ENCODE measurements at regions not wholly inside any gene's neighbourhood (a gene's known extent, or its start where the extent isn't known, plus 50 kb on each side); places are given as distances from the start of the nearest gene placed in this dataset.

DNA sequence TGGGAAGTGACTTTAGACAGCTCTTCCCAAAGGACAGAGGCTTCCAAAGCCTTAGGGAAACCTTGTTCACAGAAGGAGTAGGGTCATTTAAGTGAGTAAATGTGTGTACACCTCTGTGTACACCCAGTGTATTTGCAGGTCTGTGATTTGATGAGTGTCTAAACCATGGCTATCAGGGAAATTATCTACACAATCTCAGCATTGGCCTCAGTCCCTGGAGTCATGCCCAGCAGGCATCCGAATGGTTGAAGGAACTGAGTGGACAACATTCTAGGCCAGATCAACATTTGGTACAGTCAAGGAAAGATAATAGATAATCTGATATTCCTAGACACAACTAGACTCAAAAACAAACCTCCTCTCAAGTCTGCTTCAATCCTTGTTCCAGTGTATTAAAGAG is 258.4 kb upstream of the DAPK1 start:
- TF ChIP-seq CTCF (IDR thresholded peaks at IDR 0.05; ENCODE audit: extremely low read depth in 1 of 2, insufficient read depth in 1 of 2, low read depth in 1 of 2, low read length in 2 of 2) (no peak), POLR2A (IDR thresholded peaks at IDR 0.05; ENCODE audit: low read depth, low read length) (no peak), POLR2AphosphoS5 (IDR thresholded peaks at IDR 0.05; ENCODE audit: insufficient read depth, low read depth, low read length) (no peak), JUN (IDR thresholded peaks at IDR 0.05; ENCODE audit: borderline replicate concordance, insufficient read depth, insufficient read length, low read depth) (no peak), EZH2 (IDR thresholded peaks at IDR 0.05; ENCODE audit: borderline replicate concordance, low read depth, low read length, severe bottlenecking) (no peak), GATA2 (IDR thresholded peaks at IDR 0.05; ENCODE audit: insufficient read depth, insufficient read length, low read depth, low read length) (no peak), MYC (IDR thresholded peaks at IDR 0.05; ENCODE audit: low read depth, low read length) (no peak)
- TF ChIP-seq, protein P1, sequence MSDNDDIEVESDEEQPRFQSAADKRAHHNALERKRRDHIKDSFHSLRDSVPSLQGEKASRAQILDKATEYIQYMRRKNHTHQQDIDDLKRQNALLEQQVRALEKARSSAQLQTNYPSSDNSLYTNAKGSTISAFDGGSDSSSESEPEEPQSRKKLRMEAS (IDR thresholded peaks at IDR 0.05; ENCODE audit: insufficient read depth, insufficient read length) = no peak

Measured in endothelial cell of umbilical vein (primary cell).